ENCODE measurements at regions not wholly inside any gene's neighbourhood (a gene's known extent, or its start where the extent isn't known, plus 50 kb on each side); places are given as distances from the start of the nearest gene placed in this dataset.
"Not testable (repeated sequence)": the region's sequence is repeated elsewhere in the genome, so short reads cannot be mapped to it uniquely, and the experiment has no call there.

DNA sequence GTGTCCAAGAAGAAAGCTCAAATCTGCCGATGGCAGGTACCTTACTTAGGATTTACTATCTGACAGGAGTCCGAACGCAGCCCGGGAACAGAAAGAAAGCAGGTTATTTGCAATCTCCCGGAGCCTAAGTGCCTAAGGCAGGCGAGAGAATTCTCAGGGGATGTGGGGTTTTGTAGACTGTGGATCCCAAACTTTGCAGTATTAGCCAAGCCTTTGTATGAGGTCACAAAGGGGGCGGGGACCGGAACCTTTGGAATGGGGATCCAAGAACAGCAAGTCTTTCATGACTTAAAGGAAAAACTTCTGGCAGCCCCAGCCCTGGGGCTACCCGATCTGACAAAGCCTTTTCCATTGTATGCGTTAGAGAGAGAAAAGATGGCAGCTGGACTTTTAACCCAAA lies 80.6 kb upstream of the RUBCNL start:
- H3K4me3 ChIP-seq; H3K4me3 Mint-ChIP-seq; H3K36me3 Mint-ChIP-seq (ENCODE audit: low read depth); H4K20me1 ChIP-seq (replicated peaks; ENCODE audit: insufficient read depth); H3K9me2 ChIP-seq (ENCODE audit: insufficient read depth); DNase-seq (ENCODE audit: low spot score); H3K27me3 ChIP-seq (ENCODE audit: insufficient read depth); H3K36me3 ChIP-seq (ENCODE audit: insufficient read depth); ATAC-seq; H3K27ac ChIP-seq (ENCODE audit: low read depth); H3K4me2 ChIP-seq; H3K27ac Mint-ChIP-seq; H3K9me3 Mint-ChIP-seq; H3K79me2 ChIP-seq (replicated peaks; ENCODE audit: insufficient read depth); H3K4me1 ChIP-seq (ENCODE audit: insufficient read depth); H3F3A ChIP-seq (replicated peaks; ENCODE audit: low read depth); H2AFZ ChIP-seq; H3K27me3 Mint-ChIP-seq (ENCODE audit: insufficient read depth, low read depth, poor library complexity); H3K4me1 Mint-ChIP-seq: not testable (repeated sequence)

- not testable (repeated sequence) for H3K79me2 ChIP-seq (replicated peaks; ENCODE audit: insufficient read depth); H3K4me3 ChIP-seq; H3K4me1 Mint-ChIP-seq; H3K4me3 Mint-ChIP-seq; ATAC-seq; DNase-seq (ENCODE audit: low spot score); H3K27ac ChIP-seq (ENCODE audit: low read depth); H3K27ac Mint-ChIP-seq; H3K36me3 ChIP-seq (ENCODE audit: insufficient read depth); H3K27me3 ChIP-seq (ENCODE audit: insufficient read depth); H2AFZ ChIP-seq; H3K4me2 ChIP-seq; H3K9me2 ChIP-seq (ENCODE audit: insufficient read depth); H4K20me1 ChIP-seq (replicated peaks; ENCODE audit: insufficient read depth); H3F3A ChIP-seq (replicated peaks; ENCODE audit: low read depth); H3K9me3 Mint-ChIP-seq; H3K4me1 ChIP-seq (ENCODE audit: insufficient read depth); H3K27me3 Mint-ChIP-seq (ENCODE audit: insufficient read depth, low read depth, poor library complexity); H3K36me3 Mint-ChIP-seq (ENCODE audit: low read depth)
Observed at GRCh38 chr13:46466074-46466473, 79.0 kb upstream of the RUBCNL start.

GRCh38 chr13:46463719-46464118 lies 76.7 kb upstream of the RUBCNL start:
- no peak overlapping the region for H3K4me3 Mint-ChIP-seq
- ATAC-seq = no peak

More at GRCh38 chr13:46463719-46464118, 76.7 kb upstream of the RUBCNL start:
- Mint-ChIP-seq H3K27ac (no peak overlapping the region), H3K36me3 (ENCODE audit: low read depth) (no peaks in the 10 kb centered on the region), H3K27me3 (ENCODE audit: insufficient read depth, low read depth, poor library complexity) (no peaks in the 10 kb centered on the region), H3K9me3 (peaks cover 3% of the 10 kb centered on the region; the same call in 1 of the 3 replicates), H3K4me1 (no peaks in the 10 kb centered on the region)
- H4K20me1 ChIP-seq (replicated peaks; ENCODE audit: insufficient read depth) = no peaks in the 10 kb centered on the region
- no peak overlapping the region for H3K4me2 ChIP-seq
- H3K36me3 ChIP-seq (ENCODE audit: insufficient read depth) = no peaks in the 10 kb centered on the region
- DNase-seq (ENCODE audit: low spot score) = no peak
- no peak for TF ChIP-seq CREB1 (CRISPR knock-in tag; IDR thresholded peaks at IDR 0.05; ENCODE audit: low read depth)
- no peak for TF ChIP-seq POLR2AphosphoS5 (IDR thresholded peaks at IDR 0.05; ENCODE audit: low read depth)
- TF ChIP-seq REST (IDR thresholded peaks at IDR 0.05; ENCODE audit: unreplicated experiment) = no peak
- TF ChIP-seq EZH2phosphoT487 (IDR thresholded peaks at IDR 0.05; ENCODE audit: unreplicated experiment) = no peak
- no peak for TF ChIP-seq ZNF462 (CRISPR knock-in tag; IDR thresholded peaks at IDR 0.05)
- no peaks in the 10 kb centered on the region for H3K9me2 ChIP-seq (ENCODE audit: insufficient read depth)
- H2AFZ ChIP-seq = no peak overlapping the region
- H3K4me1 ChIP-seq (ENCODE audit: insufficient read depth) = no peaks in the 10 kb centered on the region
- H3K79me2 ChIP-seq (replicated peaks; ENCODE audit: insufficient read depth) = no peaks in the 10 kb centered on the region
- no peak overlapping the region for H3K27ac ChIP-seq (ENCODE audit: low read depth)
- no peaks in the 10 kb centered on the region for H3F3A ChIP-seq (replicated peaks; ENCODE audit: low read depth)
- H3K27me3 ChIP-seq (ENCODE audit: insufficient read depth) = no peaks in the 10 kb centered on the region
- H3K4me3 ChIP-seq = no peak overlapping the region
